ENCODE measurements at regions not wholly inside any gene's neighbourhood (a gene's known extent, or its start where the extent isn't known, plus 50 kb on each side); places are given as distances from the start of the nearest gene placed in this dataset.
A peak's percentile ranks its signal among the peaks of the same experiment; 100 is the strongest.

DNA sequence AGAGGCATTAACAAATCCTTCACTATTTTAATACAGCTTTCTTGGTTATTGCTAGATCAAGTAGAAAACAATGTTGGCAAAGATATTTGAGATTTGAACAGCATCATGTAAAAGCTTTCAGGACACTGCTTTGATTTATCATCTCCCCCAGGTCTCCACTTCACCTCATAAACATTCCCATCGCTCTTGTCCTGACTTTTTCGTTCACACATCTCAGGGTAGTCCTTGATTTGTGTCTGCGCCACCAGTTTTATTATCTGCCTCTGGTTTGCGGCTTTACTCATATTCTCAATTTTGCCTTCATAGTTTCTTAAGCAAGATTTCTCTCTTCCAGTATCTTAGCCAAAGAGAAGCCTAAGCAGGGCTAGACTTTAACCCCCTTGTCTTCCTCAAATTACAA is 63.5 kb upstream of the ROR1 start:
- TF ChIP-seq, protein P1, sequence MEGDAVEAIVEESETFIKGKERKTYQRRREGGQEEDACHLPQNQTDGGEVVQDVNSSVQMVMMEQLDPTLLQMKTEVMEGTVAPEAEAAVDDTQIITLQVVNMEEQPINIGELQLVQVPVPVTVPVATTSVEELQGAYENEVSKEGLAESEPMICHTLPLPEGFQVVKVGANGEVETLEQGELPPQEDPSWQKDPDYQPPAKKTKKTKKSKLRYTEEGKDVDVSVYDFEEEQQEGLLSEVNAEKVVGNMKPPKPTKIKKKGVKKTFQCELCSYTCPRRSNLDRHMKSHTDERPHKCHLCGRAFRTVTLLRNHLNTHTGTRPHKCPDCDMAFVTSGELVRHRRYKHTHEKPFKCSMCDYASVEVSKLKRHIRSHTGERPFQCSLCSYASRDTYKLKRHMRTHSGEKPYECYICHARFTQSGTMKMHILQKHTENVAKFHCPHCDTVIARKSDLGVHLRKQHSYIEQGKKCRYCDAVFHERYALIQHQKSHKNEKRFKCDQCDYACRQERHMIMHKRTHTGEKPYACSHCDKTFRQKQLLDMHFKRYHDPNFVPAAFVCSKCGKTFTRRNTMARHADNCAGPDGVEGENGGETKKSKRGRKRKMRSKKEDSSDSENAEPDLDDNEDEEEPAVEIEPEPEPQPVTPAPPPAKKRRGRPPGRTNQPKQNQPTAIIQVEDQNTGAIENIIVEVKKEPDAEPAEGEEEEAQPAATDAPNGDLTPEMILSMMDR (IDR thresholded peaks at IDR 0.05; ENCODE audit: low read depth, low read length, missing control alignments): no peak
- DNase-seq (ENCODE audit: extremely low read depth, low read depth): no peak
- H3K4me3 ChIP-seq (replicated peaks; ENCODE audit: low read depth, low read length): no peak overlapping the region

DNA sequence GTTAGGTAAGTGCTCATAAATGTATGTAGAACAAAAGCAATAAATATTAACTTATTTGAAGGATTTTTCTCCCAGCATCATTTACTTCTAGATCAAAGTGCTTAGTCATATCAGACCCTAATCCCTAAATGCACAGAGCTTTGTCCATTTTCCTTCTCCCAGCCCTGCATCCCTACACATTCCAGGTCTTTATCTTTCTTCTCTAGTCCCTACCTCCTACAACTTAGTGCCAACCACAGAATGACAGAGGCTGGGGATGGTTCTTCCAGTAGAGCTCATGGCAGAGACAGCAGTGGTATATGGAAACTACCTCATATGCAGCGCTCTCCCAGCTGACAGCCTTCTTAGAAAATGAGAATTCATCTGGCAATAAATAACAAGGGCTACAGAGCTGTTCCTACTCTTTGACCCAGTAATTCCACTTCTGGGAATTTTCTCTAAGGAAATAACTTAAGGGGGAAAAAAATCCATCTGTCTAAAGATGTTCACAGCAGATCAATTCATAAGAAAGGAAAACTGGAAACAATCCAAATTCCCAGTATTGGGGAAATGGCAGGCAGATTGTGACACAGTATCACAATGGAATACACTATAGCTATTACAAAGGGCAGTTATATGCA is 62.9 kb upstream of the ROR1 start:
- no peak for DNase-seq (ENCODE audit: extremely low read depth, low read depth)
- H3K4me3 ChIP-seq (replicated peaks; ENCODE audit: low read depth, low read length): no peak overlapping the region
- TF ChIP-seq, protein P1 (IDR thresholded peaks at IDR 0.05; ENCODE audit: low read depth, low read length, missing control alignments): no peak

DNA sequence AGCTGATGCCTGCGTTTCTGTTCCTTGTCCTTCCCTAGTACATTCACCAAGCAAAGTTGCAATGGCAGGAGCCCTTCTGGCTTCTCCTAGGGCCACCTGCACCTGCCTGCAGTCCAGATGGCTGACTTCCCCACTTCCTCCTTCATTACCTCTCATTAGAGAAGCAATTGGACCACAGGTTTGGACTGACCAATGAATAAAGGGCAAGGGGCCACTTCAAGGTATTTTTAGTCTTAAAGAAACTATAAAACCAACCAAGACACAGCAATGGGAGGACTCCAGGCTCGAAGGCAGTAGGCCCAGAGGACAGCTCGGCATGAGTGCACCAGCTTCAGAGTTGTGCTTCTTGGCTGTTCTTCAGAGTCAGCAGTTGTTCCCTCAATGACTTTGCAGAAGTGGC is 60.8 kb upstream of the ROR1 start:
- TF ChIP-seq, protein P1 (IDR thresholded peaks at IDR 0.05; ENCODE audit: low read depth, low read length, missing control alignments): no peak
- no peak overlapping the region for H3K4me3 ChIP-seq (replicated peaks; ENCODE audit: low read depth, low read length)
- no peak for DNase-seq (ENCODE audit: extremely low read depth, low read depth)

DNA sequence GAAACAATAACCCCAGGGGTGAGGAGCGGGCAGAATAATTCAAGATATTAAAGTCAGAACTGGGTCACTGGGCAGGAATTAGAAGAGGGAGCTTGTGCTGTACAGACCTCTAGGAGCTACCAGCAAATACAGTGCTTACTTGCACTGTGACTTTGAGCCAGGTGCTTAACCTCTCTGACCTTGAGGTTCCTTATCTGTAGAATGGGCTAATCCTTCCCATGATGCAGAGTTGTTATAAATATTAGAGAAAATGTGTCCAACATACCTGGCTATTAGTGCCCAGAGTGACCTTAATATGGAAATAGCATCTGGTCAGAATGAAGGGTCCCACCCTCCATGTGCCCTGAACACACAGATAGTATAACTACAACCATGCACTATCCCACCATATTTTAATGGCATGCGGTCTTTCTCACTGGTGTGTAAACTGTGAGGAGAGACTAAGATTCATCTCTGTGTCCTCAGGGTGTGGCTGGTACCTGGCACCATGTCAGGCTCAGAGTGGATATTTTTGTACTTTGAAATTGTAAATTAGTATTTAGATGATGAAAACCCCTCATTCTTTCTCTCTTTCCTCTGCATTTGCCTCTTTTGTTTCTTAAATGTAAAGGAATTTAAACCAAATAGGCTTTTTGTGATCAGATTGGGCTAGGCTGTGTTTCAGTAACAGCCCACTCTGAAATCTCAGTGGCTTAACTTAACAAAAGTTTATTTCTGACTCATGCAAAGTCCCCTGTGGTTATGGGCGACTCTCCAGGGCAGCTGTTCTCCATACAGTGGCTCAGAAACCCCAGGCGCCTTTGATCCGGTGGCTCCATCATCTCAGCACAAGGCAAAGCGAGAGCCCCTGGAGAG is 60.0 kb upstream of the ROR1 start:
- peak; percentile 88 for DNase-seq (ENCODE audit: extremely low read depth, low read depth)
- TF ChIP-seq, protein P1 (IDR thresholded peaks at IDR 0.05; ENCODE audit: low read depth, low read length, missing control alignments): no peak
- H3K4me3 ChIP-seq (replicated peaks; ENCODE audit: low read depth, low read length): no peak overlapping the region

DNA sequence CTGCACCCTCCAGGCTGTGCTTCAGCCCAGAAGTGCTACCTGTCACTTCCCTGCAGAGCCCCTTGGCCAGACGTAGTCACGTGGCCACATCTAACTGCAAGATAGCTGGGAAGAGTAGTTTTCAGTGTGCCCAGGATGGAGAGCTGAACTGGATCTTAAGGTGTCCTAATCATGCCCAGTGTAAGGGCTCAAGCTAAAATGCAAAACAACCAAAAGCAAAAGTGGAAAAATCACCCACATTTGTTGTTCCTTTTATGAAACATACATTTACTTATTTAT is 59.4 kb upstream of the ROR1 start:
- TF ChIP-seq, protein P1 (IDR thresholded peaks at IDR 0.05; ENCODE audit: low read depth, low read length, missing control alignments): no peak
- no peak overlapping the region for H3K4me3 ChIP-seq (replicated peaks; ENCODE audit: low read depth, low read length)
- DNase-seq (ENCODE audit: extremely low read depth, low read depth): no peak

DNA sequence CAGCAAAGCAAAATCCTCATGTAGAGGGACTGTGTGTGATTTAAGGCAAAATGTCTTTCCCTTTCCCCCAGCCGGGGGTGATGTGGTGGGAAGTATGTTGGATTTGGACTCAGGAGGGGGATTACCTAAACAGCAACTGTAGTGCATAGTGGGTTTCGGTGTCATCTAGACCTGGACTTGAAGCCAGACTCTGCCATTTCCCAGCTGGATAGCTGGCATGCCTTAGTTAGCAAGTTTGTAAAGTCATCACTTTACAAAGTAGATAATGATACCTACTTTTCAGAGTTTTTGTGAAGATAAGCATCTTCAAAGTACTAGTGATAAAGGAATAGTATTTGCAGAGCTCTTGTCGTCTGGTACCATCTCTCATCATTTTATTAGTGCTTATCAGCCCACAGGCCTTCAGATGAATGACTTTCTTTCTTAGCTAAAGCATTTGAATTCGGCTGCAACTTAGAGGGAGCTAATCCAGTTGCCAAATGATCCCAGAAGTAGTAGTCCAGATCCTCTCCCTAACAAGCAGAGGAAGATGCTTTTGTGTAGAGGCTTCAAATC is 56.2 kb upstream of the ROR1 start:
- no peak for DNase-seq (ENCODE audit: extremely low read depth, low read depth)
- H3K4me3 ChIP-seq (replicated peaks; ENCODE audit: low read depth, low read length): no peak overlapping the region
- TF ChIP-seq, protein P1 (IDR thresholded peaks at IDR 0.05; ENCODE audit: low read depth, low read length, missing control alignments): no peak
